SJSA1 (cell line): ENCODE measurements at regions not wholly inside any gene's neighbourhood (a gene's known extent, or its start where the extent isn't known, plus 50 kb on each side); places are given as distances from the start of the nearest gene placed in this dataset.
"Not testable (repeated sequence)": the region's sequence is repeated elsewhere in the genome, so short reads cannot be mapped to it uniquely, and the experiment has no call there.

ENCODE experiments used
- DNase-seq, 2 experiments: peaks; one replicate each; pipeline ENCODE4 v3.0.0-alpha.2; 2015 to 2020; ENCODE audit warnings: low spot score in 2 of 2, low read depth in 1 of 2
- H3K27ac ChIP-seq: fragments of 250-450 bp; sonication (Bioruptor Pico); 2 replicates; pipeline ENCODE4 v1.5.1; 2020; ENCODE audit warnings: mild to moderate bottlenecking, moderate library complexity
- H3K27me3 ChIP-seq: fragments of 250-450 bp; sonication (Bioruptor Pico); replicated peaks from 2 replicates; pipeline ENCODE4 v1.5.1; 2020; ENCODE audit warnings: mild to moderate bottlenecking, moderate library complexity
- H3K36me3 ChIP-seq: fragments of 250-450 bp; sonication (Bioruptor Pico); 2 replicates; pipeline ENCODE4 v1.5.1; 2020; ENCODE audit warnings: mild to moderate bottlenecking
- H3K4me1 ChIP-seq: fragments of 250-450 bp; sonication (Bioruptor Pico); replicated peaks from 2 replicates; pipeline ENCODE4 v1.6.1; 2021; ENCODE audit warnings: mild to moderate bottlenecking
- H3K4me3 ChIP-seq: fragments of 250-450 bp; sonication (Bioruptor Pico); 2 replicates; pipeline ENCODE4 v1.5.1; 2020; ENCODE audit warnings: mild to moderate bottlenecking
- H3K9me3 ChIP-seq: fragments of 250-450 bp; sonication (Bioruptor Pico); replicated peaks from 2 replicates; pipeline ENCODE4 v1.5.1; 2020; ENCODE audit warnings: mild to moderate bottlenecking

DNA sequence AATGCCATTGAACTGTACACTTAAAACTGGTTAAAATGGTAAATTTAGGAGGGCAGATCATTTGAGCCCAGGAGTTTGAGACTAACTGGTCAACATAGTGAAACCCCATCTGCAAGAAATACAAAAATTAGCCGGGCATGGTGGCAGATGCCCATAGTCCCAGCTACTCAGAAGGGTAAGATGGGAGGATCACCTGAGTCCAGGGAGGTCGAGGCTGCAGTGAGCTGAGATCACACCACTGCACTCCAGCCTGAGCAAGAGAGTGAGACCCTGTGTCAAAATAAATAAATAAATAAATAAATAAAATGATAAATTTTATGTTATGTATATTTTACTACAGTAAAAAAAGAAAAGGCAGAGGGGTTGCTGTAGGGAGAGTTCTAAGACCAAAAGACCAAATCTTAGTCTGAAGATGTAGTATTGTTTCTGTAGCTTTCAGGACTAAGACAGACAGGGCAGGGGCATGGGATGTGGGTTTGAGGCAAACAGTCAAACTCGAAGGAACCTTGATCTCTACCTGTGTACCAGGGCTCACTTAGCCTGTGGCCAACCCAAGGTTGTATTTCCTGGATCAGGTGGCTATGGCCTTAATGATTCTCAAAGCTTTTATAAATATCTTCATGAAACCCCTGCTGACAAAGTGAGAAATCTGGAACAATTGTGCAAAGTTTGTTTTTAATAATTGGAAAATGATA is 316.7 kb downstream of the CYRIA start:
- H3K9me3 ChIP-seq: peaks cover 6% of the 10 kb centered on the region; the same call in 1 of the 2 replicates
- H3K27ac ChIP-seq: no peak overlapping the region
- no peaks in the 10 kb centered on the region for H3K36me3 ChIP-seq
- H3K4me1 ChIP-seq: no peaks in the 10 kb centered on the region
- DNase-seq: no peak
- no peaks in the 10 kb centered on the region for H3K27me3 ChIP-seq
- no peak overlapping the region for H3K4me3 ChIP-seq

DNA sequence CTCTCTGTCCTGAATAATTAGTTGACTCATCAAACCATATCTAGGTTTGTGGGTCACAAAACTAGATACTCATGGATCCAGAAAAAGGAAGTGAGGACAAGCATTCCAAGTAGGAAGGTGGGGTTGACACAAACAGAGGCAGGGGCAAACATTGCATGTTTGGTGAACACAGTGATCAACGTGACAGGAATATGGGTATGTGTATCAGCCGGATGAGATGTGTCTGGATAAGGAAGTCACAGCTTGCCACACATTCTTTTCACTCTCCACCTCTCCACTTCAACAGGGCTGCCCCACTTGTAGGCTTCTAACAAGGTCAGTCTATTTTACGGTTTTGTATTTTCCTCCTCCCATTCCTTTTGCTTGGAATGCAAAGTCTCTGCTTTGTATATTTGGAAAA is 319.0 kb downstream of the CYRIA start:
- H3K36me3 ChIP-seq: no peaks in the 10 kb centered on the region
- H3K9me3 ChIP-seq: peaks cover 5% of the 10 kb centered on the region; the same call in 1 of the 2 replicates
- no peaks in the 10 kb centered on the region for H3K4me1 ChIP-seq
- no peak for DNase-seq
- H3K27me3 ChIP-seq: no peaks in the 10 kb centered on the region
- no peak overlapping the region for H3K27ac ChIP-seq
- no peak overlapping the region for H3K4me3 ChIP-seq

GRCh38 chr2:16345231-16345630 is 320.4 kb downstream of the CYRIA start:
- not testable (repeated sequence) for H3K4me3 ChIP-seq, H3K27me3 ChIP-seq, H3K36me3 ChIP-seq, H3K9me3 ChIP-seq, H3K27ac ChIP-seq, H3K4me1 ChIP-seq, DNase-seq

GRCh38 chr2:16339206-16339605 is 326.4 kb downstream of the CYRIA start:
- no peaks in the 10 kb centered on the region for H3K4me1 ChIP-seq
- H3K36me3 ChIP-seq: no peaks in the 10 kb centered on the region
- H3K4me3 ChIP-seq: no peak overlapping the region
- no peak overlapping the region for H3K27ac ChIP-seq
- no peak for DNase-seq
- no peaks in the 10 kb centered on the region for H3K27me3 ChIP-seq
- H3K9me3 ChIP-seq: peaks cover 4% of the 10 kb centered on the region

- Histone ChIP-seq H3K27ac (no peak overlapping the region), H3K36me3 (no peaks in the 10 kb centered on the region), H3K27me3 (no peaks in the 10 kb centered on the region), H3K4me3 (no peak overlapping the region), H3K9me3 (peaks cover 4% of the 10 kb centered on the region), H3K4me1 (no peaks in the 10 kb centered on the region)
- DNase-seq: no peak
Observed at GRCh38 chr2:16338026-16338425, 327.6 kb downstream of the CYRIA start.

- DNase-seq: no peak
- H3K36me3 ChIP-seq: no peaks in the 10 kb centered on the region
- H3K4me1 ChIP-seq: no peaks in the 10 kb centered on the region
- H3K4me3 ChIP-seq: no peak overlapping the region
- no peaks in the 10 kb centered on the region for H3K27me3 ChIP-seq
- peaks cover 4% of the 10 kb centered on the region for H3K9me3 ChIP-seq
- H3K27ac ChIP-seq: no peak overlapping the region
Observed at GRCh38 chr2:16336916-16337315, 328.7 kb downstream of the CYRIA start.

DNA sequence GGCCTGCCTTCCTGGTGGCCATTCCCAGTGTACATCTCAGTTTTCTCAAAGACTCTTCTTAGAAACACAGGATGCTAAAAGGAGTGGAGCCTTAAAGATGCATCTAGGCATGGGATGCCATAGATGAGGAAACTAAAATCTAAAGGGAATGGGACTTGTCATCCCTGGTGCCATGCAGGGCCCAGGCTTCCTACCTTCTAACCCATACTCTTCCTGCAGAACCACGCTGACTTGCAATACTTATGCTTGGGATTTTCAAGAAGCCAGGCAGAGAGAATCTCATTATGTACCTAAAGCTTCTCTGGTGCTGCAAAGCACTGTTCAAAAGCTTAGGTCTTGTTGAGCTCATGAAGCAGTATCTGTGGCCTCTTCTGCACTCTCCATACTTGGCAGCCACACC is 329.1 kb downstream of the CYRIA start:
- Histone ChIP-seq H3K4me1 (no peaks in the 10 kb centered on the region), H3K9me3 (peaks cover 4% of the 10 kb centered on the region), H3K27ac (no peak overlapping the region), H3K36me3 (no peaks in the 10 kb centered on the region), H3K4me3 (no peak overlapping the region), H3K27me3 (no peaks in the 10 kb centered on the region)
- no peak for DNase-seq

- Histone ChIP-seq H3K27me3 (no peaks in the 10 kb centered on the region), H3K4me3 (no peak overlapping the region), H3K4me1 (no peaks in the 10 kb centered on the region), H3K27ac (no peak overlapping the region), H3K9me3 (peaks cover 4% of the 10 kb centered on the region), H3K36me3 (no peaks in the 10 kb centered on the region)
- DNase-seq: no peak
Observed at GRCh38 chr2:16335947-16336346, 329.7 kb downstream of the CYRIA start.

- no peaks in the 10 kb centered on the region for H3K27me3 ChIP-seq
- H3K36me3 ChIP-seq: no peaks in the 10 kb centered on the region
- peaks cover 4% of the 10 kb centered on the region for H3K9me3 ChIP-seq
- no peak overlapping the region for H3K4me3 ChIP-seq
- H3K4me1 ChIP-seq: no peaks in the 10 kb centered on the region
- no peak for DNase-seq
- no peak overlapping the region for H3K27ac ChIP-seq
Observed at GRCh38 chr2:16335604-16335930, 330.1 kb downstream of the CYRIA start.

DNA sequence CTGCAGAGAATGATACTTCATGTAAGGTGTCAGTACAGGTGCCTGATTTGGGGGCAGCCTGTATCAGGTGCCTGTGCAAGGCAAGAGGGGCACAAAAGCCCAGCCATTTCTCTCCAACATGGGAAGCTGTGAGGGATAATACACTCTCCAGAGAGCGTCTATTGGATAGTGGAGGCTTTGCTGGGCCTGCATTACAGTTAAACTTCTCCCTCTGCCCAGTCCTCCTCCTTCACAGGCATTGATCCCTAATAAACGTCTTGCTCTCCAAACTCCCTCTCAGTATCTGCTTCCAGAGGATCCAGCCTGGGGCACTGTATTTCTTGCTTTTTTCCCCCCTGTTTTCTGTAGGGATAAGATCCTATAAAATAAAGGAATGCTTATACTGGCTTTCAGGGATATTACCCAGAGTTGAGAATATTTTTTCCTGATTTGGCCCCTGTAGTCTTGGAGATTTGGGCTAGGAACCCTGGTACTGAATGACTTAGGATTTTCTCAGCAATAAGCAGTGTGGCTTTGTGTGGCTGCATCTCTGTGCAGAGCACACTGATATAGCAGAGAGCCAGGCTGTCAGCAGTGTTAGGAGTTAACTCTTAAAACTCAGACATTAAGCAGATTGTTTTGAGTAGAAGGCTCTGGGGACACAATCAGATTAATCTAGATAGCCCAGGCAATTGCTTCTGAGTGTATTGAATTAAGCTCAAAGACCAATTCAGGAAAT is 330.6 kb downstream of the CYRIA start:
- Histone ChIP-seq H3K4me1 (no peaks in the 10 kb centered on the region), H3K36me3 (no peaks in the 10 kb centered on the region), H3K4me3 (no peak overlapping the region), H3K27ac (no peak overlapping the region), H3K9me3 (peaks cover 4% of the 10 kb centered on the region), H3K27me3 (no peaks in the 10 kb centered on the region)
- DNase-seq: no peak

- no peaks in the 10 kb centered on the region for H3K36me3 ChIP-seq
- H3K9me3 ChIP-seq: peaks cover 4% of the 10 kb centered on the region
- H3K4me3 ChIP-seq: no peak overlapping the region
- H3K4me1 ChIP-seq: no peaks in the 10 kb centered on the region
- DNase-seq: no peak
- no peak overlapping the region for H3K27ac ChIP-seq
- no peaks in the 10 kb centered on the region for H3K27me3 ChIP-seq
Observed at GRCh38 chr2:16334366-16334765, 331.3 kb downstream of the CYRIA start.

- DNase-seq: no peak
- Histone ChIP-seq H3K36me3 (no peaks in the 10 kb centered on the region), H3K4me1 (no peaks in the 10 kb centered on the region), H3K27me3 (no peaks in the 10 kb centered on the region), H3K27ac (no peak overlapping the region), H3K4me3 (no peak overlapping the region), H3K9me3 (peaks cover 4% of the 10 kb centered on the region)
Observed at GRCh38 chr2:16333681-16334080, 332.0 kb downstream of the CYRIA start.

- H3K4me1 ChIP-seq: no peaks in the 10 kb centered on the region
- DNase-seq: no peak
- no peak overlapping the region for H3K4me3 ChIP-seq
- H3K36me3 ChIP-seq: no peaks in the 10 kb centered on the region
- H3K27me3 ChIP-seq: no peaks in the 10 kb centered on the region
- H3K9me3 ChIP-seq: peaks cover 4% of the 10 kb centered on the region; the same call in 1 of the 2 replicates
- no peak overlapping the region for H3K27ac ChIP-seq
Observed at GRCh38 chr2:16332681-16333557, 332.7 kb downstream of the CYRIA start.

GRCh38 chr2:16331772-16332171 is 333.9 kb downstream of the CYRIA start:
- DNase-seq: no peak
- no peaks in the 10 kb centered on the region for H3K27me3 ChIP-seq
- H3K4me3 ChIP-seq: no peak overlapping the region
- H3K36me3 ChIP-seq: no peaks in the 10 kb centered on the region
- H3K27ac ChIP-seq: no peak overlapping the region
- no peaks in the 10 kb centered on the region for H3K4me1 ChIP-seq
- no peaks in the 10 kb centered on the region for H3K9me3 ChIP-seq
